ENCODE measurements at regions not wholly inside any gene's neighbourhood (a gene's known extent, or its start where the extent isn't known, plus 50 kb on each side); places are given as distances from the start of the nearest gene placed in this dataset.

GRCh38 chr5:115366223-115366622, 69.8 kb upstream of the CCDC112 start:
- peak overlapping the region; percentile 62 for H3K27ac Mint-ChIP-seq (ENCODE audit: unreplicated experiment)
- Histone ChIP-seq H3K27me3 (ENCODE audit: insufficient read depth, low read length) (no peaks in the 10 kb centered on the region), H3K9ac (ENCODE audit: low read length) (no peak overlapping the region)

DNA sequence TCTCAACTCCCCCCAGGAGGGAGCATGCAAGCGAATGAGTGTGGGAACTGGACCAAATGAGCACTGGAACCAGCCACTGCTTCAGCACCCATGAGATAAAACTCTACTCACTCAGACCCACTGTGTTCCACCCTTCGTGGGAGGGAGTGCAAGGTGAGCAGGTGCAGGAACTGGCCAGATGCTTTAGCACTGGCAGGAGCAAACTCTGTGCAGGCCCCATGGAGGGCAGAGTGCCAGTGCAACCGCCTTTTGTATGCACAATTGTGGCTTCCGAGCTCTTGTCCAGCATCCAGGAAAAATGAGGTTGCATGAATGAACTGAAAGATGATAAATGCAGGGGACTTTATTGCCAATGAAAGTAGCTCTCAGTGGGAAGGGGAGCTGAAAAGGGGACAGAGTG, 67.4 kb upstream of the CCDC112 start:
- Mint-ChIP-seq H3K27ac (ENCODE audit: unreplicated experiment) (no peak overlapping the region), H3K4me3 (ENCODE audit: unreplicated experiment) (no peak overlapping the region), H3K36me3 (ENCODE audit: low read depth, unreplicated experiment) (no peaks in the 10 kb centered on the region), H3K9me3 (ENCODE audit: unreplicated experiment) (no peaks in the 10 kb centered on the region), H3K4me1 (ENCODE audit: low read depth, unreplicated experiment) (peaks cover 21% of the 10 kb centered on the region), H3K27me3 (ENCODE audit: low read depth, unreplicated experiment) (no peaks in the 10 kb centered on the region)
- TF ChIP-seq EZH2 (IDR thresholded peaks at IDR 0.05; ENCODE audit: insufficient read depth, low read length): no peak
- no peak for TF ChIP-seq CTCF (IDR thresholded peaks at IDR 0.05; ENCODE audit: insufficient read depth, low read depth, low read length)
- Histone ChIP-seq H3K36me3 (ENCODE audit: insufficient read depth, low read length) (no peaks in the 10 kb centered on the region), H3K79me2 (ENCODE audit: insufficient read depth, low read length) (no peaks in the 10 kb centered on the region), H3K4me2 (ENCODE audit: low read length) (no peak overlapping the region), H3K9ac (ENCODE audit: low read length) (no peak overlapping the region), H3K4me1 (ENCODE audit: insufficient read depth, low read length) (peaks cover 12% of the 10 kb centered on the region), H2AFZ (ENCODE audit: low read depth, low read length) (no peak overlapping the region), H3K9me3 (ENCODE audit: insufficient read depth, low read depth, low read length) (no peaks in the 10 kb centered on the region), H3K4me3 (ENCODE audit: insufficient read depth, low read depth, low read length) (no peak overlapping the region), H3K27ac (ENCODE audit: low read depth, low read length) (no peak overlapping the region), H3K27me3 (ENCODE audit: insufficient read depth, low read length) (no peaks in the 10 kb centered on the region), H4K20me1 (ENCODE audit: insufficient read depth, low read length) (no peaks in the 10 kb centered on the region)
- DNase-seq (ENCODE audit: low read depth) (no peak), FAIRE-seq (no peak)

More at GRCh38 chr5:115366223-115366622, 69.8 kb upstream of the CCDC112 start:
- Histone ChIP-seq H3K4me1 (ENCODE audit: insufficient read depth, low read length) (peaks cover 8% of the 10 kb centered on the region), H3K36me3 (ENCODE audit: insufficient read depth, low read length) (no peaks in the 10 kb centered on the region), H3K4me3 (ENCODE audit: insufficient read depth, low read depth, low read length) (no peak overlapping the region), H3K79me2 (ENCODE audit: insufficient read depth, low read length) (no peaks in the 10 kb centered on the region), H3K4me2 (ENCODE audit: low read length) (peak overlapping the region; percentile 36), H3K9me3 (ENCODE audit: insufficient read depth, low read depth, low read length) (no peaks in the 10 kb centered on the region), H2AFZ (ENCODE audit: low read depth, low read length) (no peak overlapping the region), H3K27ac (ENCODE audit: low read depth, low read length) (peak overlapping the region; percentile 22), H4K20me1 (ENCODE audit: insufficient read depth, low read length) (no peaks in the 10 kb centered on the region)
- no peaks in the 10 kb centered on the region for H3K27me3 Mint-ChIP-seq (ENCODE audit: low read depth, unreplicated experiment)
- FAIRE-seq: peak; percentile 100
- H3K4me1 Mint-ChIP-seq (ENCODE audit: low read depth, unreplicated experiment): peaks cover 16% of the 10 kb centered on the region
- H3K9me3 Mint-ChIP-seq (ENCODE audit: unreplicated experiment): no peaks in the 10 kb centered on the region
- no peak for TF ChIP-seq CTCF (IDR thresholded peaks at IDR 0.05; ENCODE audit: insufficient read depth, low read depth, low read length)
- TF ChIP-seq EZH2 (IDR thresholded peaks at IDR 0.05; ENCODE audit: insufficient read depth, low read length): no peak
- H3K36me3 Mint-ChIP-seq (ENCODE audit: low read depth, unreplicated experiment): no peaks in the 10 kb centered on the region
- peak overlapping the region; percentile 20 for H3K4me3 Mint-ChIP-seq (ENCODE audit: unreplicated experiment)
- peak; percentile 98 for DNase-seq (ENCODE audit: low read depth)

DNA sequence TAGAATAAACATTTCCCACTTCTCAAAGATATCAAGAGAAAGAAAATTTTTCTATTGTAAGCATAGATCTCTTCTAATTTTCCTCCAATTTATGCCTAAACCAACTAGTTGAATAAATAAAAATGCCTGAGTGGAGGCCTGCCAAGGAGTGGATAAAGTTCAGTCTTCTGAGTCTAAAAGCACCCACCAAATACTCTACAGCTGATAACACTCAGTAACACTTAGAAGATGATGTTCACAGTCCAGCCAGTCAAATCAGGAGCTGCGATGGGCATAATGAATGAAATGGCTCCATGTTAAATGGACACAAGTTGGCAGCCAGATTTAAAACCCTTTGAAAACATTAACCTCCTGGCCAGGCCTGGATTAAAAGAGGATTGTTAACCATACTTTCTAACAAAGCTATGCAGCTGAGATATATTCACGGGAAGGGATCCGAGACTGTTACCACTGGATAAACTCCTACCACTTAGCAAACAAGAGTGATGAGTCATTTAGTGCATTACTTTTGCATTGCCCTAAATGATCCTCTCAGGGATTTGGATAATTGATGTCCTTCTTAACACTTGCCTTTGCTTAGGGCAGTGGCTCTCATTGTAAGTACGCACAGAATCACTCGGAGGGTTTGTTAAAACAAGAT, 63.7 kb upstream of the CCDC112 start:
- no peak overlapping the region for H3K4me3 ChIP-seq (ENCODE audit: insufficient read depth, low read depth, low read length)
- H3K4me2 ChIP-seq (ENCODE audit: low read length): peak overlapping the region; percentile 15
- H3K9me3 ChIP-seq (ENCODE audit: insufficient read depth, low read depth, low read length): no peaks in the 10 kb centered on the region
- no peaks in the 10 kb centered on the region for H3K9me3 Mint-ChIP-seq (ENCODE audit: unreplicated experiment)
- TF ChIP-seq EZH2 (IDR thresholded peaks at IDR 0.05; ENCODE audit: insufficient read depth, low read length) (no peak), CTCF (IDR thresholded peaks at IDR 0.05; ENCODE audit: insufficient read depth, low read depth, low read length) (no peak)
- no peak overlapping the region for H3K27ac Mint-ChIP-seq (ENCODE audit: unreplicated experiment)
- no peaks in the 10 kb centered on the region for H3K27me3 ChIP-seq (ENCODE audit: insufficient read depth, low read length)
- no peak overlapping the region for H3K27ac ChIP-seq (ENCODE audit: low read depth, low read length)
- H3K36me3 ChIP-seq (ENCODE audit: insufficient read depth, low read length): no peaks in the 10 kb centered on the region
- no peaks in the 10 kb centered on the region for H3K36me3 Mint-ChIP-seq (ENCODE audit: low read depth, unreplicated experiment)
- no peaks in the 10 kb centered on the region for H3K79me2 ChIP-seq (ENCODE audit: insufficient read depth, low read length)
- no peaks in the 10 kb centered on the region for H3K27me3 Mint-ChIP-seq (ENCODE audit: low read depth, unreplicated experiment)
- H3K4me1 ChIP-seq (ENCODE audit: insufficient read depth, low read length): peaks cover 4% of the 10 kb centered on the region
- H3K4me3 Mint-ChIP-seq (ENCODE audit: unreplicated experiment): no peak overlapping the region
- no peaks in the 10 kb centered on the region for H4K20me1 ChIP-seq (ENCODE audit: insufficient read depth, low read length)
- FAIRE-seq (peak; percentile 67), DNase-seq (ENCODE audit: low read depth) (peak; percentile 60)
- H3K4me1 Mint-ChIP-seq (ENCODE audit: low read depth, unreplicated experiment): peaks cover 11% of the 10 kb centered on the region
- H3K9ac ChIP-seq (ENCODE audit: low read length): no peak overlapping the region
- H2AFZ ChIP-seq (ENCODE audit: low read depth, low read length): peak overlapping the region; percentile 28
